HTR-8/SVneo (cell line): ENCODE measurements at regions not wholly inside any gene's neighbourhood (a gene's known extent, or its start where the extent isn't known, plus 50 kb on each side); places are given as distances from the start of the nearest gene placed in this dataset.
"Not testable (repeated sequence)": the region's sequence is repeated elsewhere in the genome, so short reads cannot be mapped to it uniquely, and the experiment has no call there.

Source experiments
- DNase-seq: peaks from one replicate; pipeline ENCODE4 v3.0.0; 2011; ENCODE audit warnings: low spot score, mixed read lengths; ENCODE audit not compliant: insufficient read length
- FAIRE-seq: peaks from 2 replicates; lab custom pipeline; 2011; peaks lifted over from hg19 to GRCh38; lab: Jason Lieb, UNC

DNA sequence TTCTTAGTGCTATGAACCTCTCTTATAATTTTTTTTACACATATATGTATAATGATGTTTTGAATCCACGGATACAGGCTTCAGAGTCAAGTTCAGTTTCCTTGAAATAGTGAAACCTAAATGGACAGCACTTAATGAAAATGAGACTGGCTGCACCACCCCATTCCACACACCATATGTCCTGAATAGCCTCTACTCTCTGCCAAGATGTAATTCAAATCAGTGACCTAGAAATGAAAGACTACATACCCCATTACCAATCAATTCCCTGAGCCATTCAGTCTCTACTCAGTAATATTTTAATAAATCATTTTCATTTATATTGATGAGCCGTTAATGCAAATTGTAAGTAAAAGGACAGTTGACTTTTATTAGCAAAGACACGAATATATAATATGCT is 614.9 kb upstream of the TMPRSS15 start:
- DNase-seq (no peak), FAIRE-seq (no peak)

DNA sequence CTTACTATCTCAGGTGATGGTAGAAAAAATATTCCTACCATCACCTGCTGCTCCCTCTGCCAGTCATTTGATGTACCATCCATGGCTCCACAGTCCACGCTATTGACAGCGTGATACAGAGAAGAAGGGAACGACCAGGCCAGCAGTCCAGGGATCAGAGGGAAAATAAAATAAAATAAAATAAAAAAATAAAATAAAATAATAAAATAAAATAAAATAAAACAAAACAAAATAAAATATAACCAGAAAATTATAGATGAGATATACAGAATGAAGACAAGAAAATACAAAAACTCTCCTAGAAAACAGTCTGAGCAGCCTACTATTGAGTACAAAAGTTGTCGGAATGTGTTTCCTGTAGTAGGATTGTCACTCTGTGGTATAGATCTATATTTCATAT is 619.4 kb upstream of the TMPRSS15 start:
- DNase-seq (no peak), FAIRE-seq (no peak)

DNA sequence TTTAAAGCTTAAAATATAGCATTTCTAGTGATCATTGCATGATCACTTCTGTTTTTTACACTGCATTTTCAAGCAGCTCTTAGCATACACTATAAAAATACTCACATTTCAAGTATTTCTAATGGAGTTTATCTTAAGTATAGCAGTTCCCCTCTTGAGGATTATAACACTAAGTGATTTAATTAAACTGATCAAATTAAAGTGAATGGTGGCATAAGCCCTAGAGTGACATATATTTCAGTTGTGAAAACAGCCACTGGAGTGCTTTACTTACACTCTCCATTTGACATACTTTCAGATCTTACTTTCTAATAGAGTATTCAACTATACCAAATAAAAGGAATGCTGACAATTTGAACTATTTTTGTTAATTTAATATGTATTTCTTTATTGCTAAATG is 623.3 kb upstream of the TMPRSS15 start:
- no peak for DNase-seq
- FAIRE-seq = no peak

DNA sequence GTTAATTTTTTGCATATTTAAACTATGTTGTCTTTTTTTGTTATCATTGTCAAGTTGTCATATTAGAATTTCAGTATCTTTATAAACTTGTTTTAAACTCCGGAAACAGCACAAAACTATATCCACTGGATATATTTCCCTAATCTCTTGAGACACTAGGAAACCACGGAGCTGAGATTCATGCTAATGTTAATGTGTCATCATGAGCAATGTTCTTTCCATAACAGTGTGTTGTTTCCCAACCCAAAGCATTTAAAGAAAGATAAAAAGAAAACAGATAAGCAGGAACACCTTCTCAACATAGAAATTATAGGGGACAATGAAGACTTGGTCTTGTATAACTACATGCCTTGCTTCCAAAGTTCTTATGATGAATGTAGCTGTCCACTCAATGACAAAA is 626.2 kb upstream of the TMPRSS15 start:
- FAIRE-seq = no peak
- no peak for DNase-seq

DNA sequence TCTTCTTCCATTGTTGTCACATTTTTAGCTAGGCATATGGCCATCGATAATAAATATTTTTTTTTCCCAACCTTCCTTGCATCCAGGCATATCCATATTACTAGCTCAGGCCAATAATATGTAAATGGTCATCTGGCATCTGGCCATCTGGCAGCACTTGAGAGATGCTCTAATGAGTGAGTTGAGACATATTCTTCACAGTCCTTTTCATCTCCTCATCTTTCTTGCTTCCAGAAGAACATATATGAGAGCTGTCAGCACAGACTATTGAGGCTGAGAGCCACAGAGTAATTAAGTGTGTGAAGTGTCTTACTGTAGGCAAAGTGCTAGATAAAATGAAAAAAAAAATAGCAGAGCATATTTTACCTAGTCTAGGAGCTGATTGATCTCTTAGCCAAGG is 628.4 kb upstream of the TMPRSS15 start:
- no peak for FAIRE-seq

DNA sequence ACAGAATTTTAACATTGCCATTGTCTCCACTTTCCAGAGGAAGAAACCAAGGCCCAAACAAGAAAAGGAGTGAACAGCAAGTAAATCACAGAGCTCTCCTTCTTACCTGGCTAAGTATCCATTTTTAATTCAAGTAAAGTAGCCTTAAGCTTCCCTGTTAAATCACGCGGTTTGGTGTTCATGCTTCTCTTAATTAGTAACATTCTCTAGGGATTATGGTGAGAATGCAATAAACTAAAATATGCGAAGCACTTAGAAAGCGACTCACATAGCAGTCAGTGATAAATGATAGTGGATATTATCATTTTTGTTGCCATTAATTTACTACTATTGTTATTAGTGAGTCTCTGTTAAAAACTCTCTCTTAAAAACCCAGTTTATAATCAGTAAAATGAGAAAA is 630.5 kb upstream of the TMPRSS15 start:
- DNase-seq (no peak), FAIRE-seq (no peak)

More for the DNA sequence above, 628.4 kb upstream of the TMPRSS15 start:
- DNase-seq = no peak

DNA sequence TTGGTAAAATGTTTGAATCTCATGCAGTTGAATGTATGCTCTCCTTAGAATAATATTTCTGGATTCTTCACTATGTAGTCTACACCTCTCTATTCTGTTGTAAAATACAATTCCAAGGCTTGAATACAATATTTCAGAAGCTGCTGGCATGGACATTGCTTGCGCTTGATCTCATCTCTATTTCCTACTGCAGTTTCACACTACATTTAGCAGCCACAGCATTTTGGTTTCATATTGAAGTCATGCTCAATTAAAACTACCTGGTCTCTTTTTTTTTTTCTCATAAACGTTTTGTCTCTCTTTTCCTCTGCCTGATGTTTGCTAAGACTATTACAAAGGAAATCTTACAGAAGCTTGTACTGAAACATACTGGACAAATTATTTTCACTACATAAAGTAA is 631.0 kb upstream of the TMPRSS15 start:
- DNase-seq (no peak), FAIRE-seq (no peak)

DNA sequence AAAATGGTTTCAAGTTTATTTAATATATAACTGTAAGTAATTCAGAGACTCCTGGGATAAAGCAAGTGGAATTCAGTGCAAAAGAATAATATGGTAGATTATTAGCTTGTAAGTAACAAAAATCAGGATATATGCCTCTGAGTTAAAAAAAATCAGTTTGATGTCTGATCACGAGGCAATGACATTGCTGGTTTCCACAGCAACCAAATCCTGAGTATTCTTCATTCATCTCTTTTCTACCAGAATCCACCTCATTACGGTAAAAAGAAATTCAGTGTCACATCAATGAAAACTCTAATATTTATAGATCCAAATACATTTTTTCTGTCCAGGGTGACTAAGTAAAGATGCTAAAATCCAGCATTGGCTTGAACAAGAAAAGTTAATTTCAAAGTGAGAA is 642.3 kb upstream of the TMPRSS15 start:
- FAIRE-seq = no peak
- DNase-seq = no peak

DNA sequence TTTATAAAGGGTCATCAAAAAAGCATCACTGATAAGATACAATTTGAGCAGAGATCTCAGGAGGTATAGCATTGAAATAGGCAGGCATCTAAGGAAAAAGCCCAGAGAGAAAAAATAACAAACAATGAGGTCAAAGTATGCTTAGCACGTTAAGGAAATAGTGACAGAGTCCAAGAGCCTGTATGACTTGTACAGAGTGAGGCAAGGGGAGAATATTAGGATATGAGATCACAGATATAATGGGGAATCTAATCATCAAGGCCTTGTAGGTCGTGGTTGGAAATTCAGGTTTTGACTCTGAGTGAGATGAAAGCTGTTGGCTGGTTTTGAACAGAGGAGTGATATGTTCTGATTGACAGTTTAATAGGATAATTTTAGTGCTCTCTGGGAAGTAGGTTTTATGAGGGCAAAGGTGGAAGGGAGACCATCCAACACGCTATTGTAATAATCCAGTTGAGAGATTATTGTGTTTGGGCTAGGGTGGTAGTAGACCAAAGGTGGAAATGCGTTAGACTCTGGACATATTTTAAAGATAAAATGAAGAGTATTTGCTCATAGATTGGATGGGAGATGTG is 644.6 kb upstream of the TMPRSS15 start:
- no peak for FAIRE-seq
- no peak for DNase-seq

DNA sequence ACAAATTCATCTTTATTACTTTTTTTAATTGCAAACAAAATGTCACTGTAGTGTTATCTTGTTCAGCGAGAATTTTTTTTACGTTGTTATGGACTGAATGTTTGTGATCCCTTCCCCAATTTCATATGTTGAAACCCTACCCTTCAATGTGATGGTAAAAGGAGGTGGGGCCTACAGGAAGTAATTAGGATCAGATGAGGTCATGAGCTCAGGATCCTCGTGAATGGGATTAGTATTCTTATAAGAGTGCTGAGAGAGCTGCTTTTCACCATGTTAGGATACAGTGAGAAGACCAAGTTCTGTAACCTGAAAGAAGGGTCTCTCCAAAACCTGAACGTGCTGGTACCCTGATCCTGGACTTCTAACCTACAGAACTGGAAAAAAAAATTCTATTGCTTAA is 646.0 kb upstream of the TMPRSS15 start:
- DNase-seq (no peak), FAIRE-seq (no peak)

DNA sequence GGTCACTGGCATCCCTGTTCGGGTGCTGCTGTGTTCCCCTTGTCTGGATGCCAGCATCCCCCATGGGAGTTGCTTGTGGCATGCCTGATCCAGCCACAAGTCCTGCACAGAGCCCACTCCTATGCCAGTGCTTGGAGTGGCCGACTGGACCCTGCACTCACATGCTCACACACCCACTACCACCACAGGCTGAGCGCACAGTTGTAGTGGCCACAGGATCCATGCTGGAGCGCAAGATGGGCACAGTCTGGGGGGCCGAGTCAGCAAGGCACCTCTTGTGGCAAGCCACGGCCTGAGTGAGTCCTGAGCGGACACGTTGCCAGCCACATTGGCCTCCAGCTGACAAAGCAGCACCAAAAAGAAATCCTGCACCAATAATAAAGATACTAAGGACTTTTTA is 661.6 kb upstream of the TMPRSS15 start:
- no peak for DNase-seq
- FAIRE-seq = no peak

DNA sequence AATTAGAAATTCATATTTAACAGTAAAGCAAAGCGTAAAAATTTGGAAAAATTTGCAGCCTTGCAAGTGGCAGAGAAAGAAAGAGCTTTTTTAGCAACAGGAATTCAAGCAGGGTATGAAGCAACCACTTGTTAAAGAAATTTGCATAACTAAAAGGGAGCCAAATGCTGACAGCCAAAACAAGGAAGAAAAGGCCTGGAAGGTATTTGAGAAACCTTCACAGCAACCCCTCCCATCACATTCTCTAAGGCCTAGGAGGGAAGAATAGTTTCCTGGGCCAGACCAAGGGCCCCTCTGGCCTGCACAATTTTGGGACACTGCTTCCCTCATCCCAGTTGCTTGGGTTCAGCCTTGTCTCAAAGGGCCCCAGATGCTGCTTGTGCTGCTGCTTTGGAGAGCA is 672.4 kb upstream of the TMPRSS15 start:
- no peak for DNase-seq
- no peak for FAIRE-seq

DNA sequence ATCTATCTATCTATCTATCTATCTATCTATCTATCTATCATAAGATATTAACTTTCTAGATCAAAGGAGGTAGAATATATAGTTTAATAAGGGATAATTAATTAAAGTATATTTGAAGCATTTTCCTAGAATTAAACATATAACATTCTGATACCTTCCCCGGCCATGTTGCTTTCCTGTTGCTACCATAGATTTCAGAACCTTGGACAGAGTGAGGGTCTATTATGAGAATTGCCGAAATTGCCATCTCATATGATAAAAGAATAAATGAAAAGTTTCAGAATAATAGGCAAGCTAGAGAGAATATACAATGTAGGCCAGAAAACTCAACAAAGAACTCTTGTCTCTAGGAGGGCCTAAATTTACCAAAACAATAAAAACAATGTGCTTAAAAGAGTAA is 706.1 kb upstream of the TMPRSS15 start:
- no peak for FAIRE-seq
- DNase-seq = no peak

DNA sequence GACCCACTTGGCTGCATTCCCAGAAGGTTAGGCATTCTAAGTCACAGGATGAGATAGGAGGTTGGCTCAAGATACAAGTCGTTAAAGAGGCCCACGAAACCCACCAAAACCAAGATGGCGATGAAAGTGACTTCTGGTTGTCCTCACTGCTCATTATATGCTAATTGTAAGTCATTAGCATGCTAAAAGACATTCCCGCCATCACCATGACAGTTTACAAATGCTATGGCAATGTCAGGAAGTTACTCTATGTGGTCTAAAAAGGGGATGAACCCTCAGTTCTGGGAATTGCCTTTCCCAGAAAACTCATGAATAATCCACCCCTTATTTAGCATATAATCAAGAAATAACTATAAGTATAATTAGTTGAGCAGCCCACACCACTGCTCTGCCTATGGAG is 715.7 kb upstream of the TMPRSS15 start:
- not testable (repeated sequence) for DNase-seq, FAIRE-seq

DNA sequence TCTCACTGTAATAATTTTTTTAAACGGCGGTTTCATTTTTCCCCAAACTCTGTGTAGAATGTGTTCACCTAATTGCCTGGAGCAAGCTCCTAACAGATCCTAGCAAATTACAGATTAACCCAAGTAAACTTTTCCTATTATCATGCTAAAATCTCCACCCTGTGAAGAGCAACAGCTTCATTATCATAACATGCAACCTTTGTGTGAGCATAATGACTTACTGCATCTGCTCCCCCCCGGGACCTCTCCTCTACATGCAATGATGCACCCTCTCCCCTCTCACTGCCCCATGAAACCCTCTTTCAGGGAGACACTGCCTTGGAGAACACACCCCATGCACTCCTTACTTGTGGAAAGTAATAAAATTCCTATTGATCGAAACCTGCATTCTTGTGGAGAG is 717.0 kb upstream of the TMPRSS15 start:
- FAIRE-seq = no peak
- DNase-seq = no peak

DNA sequence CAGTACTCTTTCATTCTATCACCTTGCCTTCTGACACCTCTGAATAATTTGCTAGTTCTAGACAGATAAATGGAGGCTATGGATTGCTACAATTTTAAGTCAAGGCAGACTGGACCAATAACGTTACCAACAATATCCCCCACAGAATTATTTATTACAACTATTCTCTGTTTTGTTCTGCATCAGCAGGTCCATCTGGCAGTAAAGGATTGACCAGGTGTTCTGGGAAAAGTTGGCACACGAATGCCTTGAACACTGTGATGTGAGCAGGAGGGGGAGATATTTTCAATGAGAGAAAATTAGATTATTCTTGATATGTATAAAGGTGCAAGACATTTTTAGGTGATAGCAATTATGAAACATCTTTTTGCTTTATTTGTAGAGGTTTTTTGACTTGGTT is 718.8 kb upstream of the TMPRSS15 start:
- DNase-seq (no peak), FAIRE-seq (no peak)

DNA sequence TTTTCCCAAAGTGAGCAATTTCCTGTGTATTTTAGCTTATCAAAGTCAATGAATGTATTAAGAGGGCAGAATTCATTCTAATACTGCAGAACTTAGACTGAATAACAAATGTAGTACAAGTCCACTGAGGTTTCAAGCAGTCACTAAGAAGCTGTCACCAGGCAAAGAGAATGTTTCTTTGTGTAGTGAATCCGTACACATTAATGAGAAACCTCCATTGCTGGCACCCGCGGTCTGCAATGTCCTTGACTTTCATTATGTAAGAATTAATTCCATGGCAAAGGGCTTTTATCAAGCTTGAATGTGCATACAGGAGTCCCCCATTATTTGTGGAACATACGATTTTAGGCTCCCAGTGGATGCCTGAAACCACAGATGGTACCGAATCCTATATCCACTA is 719.5 kb upstream of the TMPRSS15 start:
- no peak for DNase-seq
- no peak for FAIRE-seq

DNA sequence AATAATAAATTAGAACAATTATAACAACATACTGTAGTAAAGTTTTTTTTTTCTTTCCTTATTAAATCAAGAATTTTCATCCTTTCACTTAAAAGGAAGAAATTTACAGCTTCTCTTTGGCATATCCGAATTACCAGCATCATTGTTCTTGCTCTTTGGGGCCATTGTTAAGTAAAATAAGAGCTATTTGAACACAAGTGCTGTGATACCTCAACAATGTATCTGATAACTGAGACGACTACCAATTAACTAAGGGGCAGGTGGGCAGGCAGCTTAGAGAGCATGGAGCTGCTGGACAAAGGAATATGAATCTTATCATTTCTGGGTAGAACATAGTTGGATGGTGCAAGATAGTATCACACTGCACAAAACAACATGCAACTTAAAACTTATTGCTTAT is 719.9 kb upstream of the TMPRSS15 start:
- FAIRE-seq = no peak
- DNase-seq = no peak

DNA sequence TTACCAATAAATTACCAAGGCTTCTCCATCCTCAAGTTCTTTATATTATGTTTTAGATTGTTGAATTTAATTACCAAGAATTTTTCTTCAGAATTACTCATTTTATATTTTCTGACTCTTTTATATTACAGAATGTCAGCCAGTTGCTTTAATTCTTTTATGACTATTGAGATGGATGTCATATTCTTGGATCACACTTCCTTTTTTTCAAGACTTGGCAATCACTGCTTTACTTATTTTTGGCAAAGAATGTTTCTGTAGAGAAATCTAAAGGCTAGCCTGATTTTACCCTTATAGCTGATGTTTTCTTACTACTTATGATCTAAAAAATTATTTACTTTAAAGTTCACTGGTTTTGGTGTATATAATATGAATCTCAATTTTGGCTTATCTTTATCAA is 721.1 kb upstream of the TMPRSS15 start:
- FAIRE-seq = no peak
- no peak for DNase-seq

DNA sequence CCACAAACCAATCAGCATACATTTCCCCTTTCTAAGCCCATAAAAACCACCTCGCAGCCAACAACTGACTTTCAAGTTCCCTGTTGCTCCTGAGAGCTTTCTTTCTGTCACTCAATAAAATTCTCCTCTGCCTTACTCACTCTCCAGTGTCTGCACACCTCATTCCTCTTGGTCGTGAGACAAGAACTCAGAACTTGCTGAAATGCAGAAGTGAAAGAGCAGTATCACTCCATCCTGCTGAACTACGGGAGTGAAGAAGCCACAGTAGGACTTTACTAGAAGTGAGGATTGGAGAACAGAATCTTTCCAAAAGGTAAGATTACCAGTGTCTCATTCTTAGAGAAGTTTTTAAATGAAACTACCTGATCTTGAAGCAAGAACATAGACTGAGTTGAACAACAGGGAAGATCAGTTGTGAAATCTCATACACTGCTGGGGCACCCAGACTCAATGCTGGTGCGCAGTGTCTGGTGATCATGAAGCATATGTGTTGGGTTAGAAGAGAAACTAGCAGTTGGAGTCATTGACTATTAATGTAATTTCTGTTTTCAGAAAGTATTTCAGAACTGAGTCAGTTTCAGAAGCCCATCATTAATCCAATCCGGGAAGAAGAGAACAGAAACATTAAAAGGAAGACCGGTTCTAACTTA is 726.9 kb upstream of the TMPRSS15 start:
- DNase-seq (no peak), FAIRE-seq (no peak)

DNA sequence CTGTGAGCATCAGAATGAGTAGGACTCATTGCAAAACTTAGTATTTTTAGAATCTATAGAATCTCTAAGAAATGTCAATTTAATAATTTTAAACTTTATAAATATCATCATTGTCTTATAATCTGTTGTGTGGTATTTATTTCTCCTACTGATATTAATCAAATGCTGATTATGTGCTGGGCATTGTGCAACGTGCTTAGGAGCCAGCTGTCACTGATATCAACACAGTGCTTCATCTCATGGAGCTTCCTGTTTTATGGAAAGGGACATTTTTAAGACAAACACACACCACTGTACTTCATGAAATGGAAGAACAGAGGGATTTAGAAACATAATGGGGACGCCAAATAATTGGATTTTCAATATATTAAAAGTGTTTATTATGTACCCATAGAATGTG is 737.9 kb upstream of the TMPRSS15 start:
- DNase-seq (no peak), FAIRE-seq (no peak)

DNA sequence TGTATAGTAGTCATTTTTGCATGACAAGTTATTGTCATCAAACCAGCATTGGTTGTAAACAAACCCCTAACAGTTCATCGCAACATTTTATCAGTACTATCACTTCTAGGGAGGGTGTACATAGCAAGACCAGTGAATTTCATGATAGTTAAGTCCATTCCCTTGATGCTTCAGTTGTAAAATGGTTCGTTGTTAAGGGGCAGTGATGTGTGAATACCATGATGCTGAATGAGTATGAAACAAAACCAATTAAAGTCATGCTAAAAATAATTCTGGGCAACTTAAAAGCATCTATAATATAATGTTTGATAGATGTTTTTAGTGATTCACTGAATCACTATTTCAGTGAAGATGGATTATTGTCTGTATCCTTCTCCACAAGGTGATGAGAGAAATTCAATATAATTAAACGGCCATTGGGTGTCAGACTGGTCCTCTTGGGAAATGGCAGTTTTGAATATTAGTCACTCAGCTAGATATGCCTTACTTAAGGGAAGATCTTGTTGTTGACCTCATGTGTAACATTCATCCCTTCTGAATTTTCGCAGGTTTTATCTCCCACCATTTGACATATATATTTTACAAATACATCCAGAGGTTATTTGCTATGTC is 742.2 kb upstream of the TMPRSS15 start:
- no peak for DNase-seq
- FAIRE-seq = no peak
